Stomach (tissue), 4 donors: ENCODE measurements at regions not wholly inside any gene's neighbourhood (a gene's known extent, or its start where the extent isn't known, plus 50 kb on each side); places are given as distances from the start of the nearest gene placed in this dataset.

Experiments used
- CTCF ChIP-seq, 7 experiments: fragments of 450-650 bp in 4 of 7; fragments of 200-600 bp in 3 of 7; sonication (generic) in 3 of 7; IDR thresholded peaks; one replicate each; pipeline ENCODE4 v1.5.1; 2016 to 2019; ENCODE audit warnings: antibody characterized with exemption in 7 of 7, control low read depth in 2 of 7, mild to moderate bottlenecking in 1 of 7
- EP300 ChIP-seq: sonication (generic); formaldehyde crosslinking; IDR thresholded peaks from one replicate; pipeline ENCODE4 v1.6.1; 2017; ENCODE audit warnings: antibody characterized with exemption
- POLR2A ChIP-seq, 4 donors: fragments of 450-650 bp; IDR thresholded peaks; one replicate each; pipeline ENCODE4 v1.6.1; 2016; ENCODE audit warnings: antibody characterized with exemption in 4 of 4, control low read depth in 2 of 4, mild to moderate bottlenecking in 1 of 4, moderate library complexity in 1 of 4
- POLR2AphosphoS5 ChIP-seq, 3 donors: sonication (generic); formaldehyde crosslinking; IDR thresholded peaks; one replicate each; pipeline ENCODE4 v1.6.1; 2016; ENCODE audit warnings: antibody characterized with exemption in 3 of 3

- no peak for TF ChIP-seq POLR2A (IDR thresholded peaks at IDR 0.05)
- no peak for TF ChIP-seq POLR2AphosphoS5 (IDR thresholded peaks at IDR 0.05)
- TF ChIP-seq CTCF (IDR thresholded peaks at IDR 0.05) = no peak
- TF ChIP-seq EP300 = no peak
These were observed 214.0 kb upstream of the SOX1 start for GRCh38 chr13:111852725-111853518.
